A673 (cell line): ENCODE measurements at regions not wholly inside any gene's neighbourhood (a gene's known extent, or its start where the extent isn't known, plus 50 kb on each side); places are given as distances from the start of the nearest gene placed in this dataset.

Experiments used
- BruUV-seq: library from RNA; stranded (reverse); fragments of 400-500 nt; replicated peaks from 2 replicates; lab custom pipeline; 2021; lab: Mats Ljungman, UMichigan
- CTCF ChIA-PET: fragments of 300-600 bp; sonication (Branson Sonifier 250); formaldehyde crosslinking; loops from one replicate; lab custom pipeline; 2022; ENCODE audit warnings: antibody characterized with exemption; lab: Charles Lee
- POLR2A ChIA-PET: fragments of 300-600 bp; sonication (Branson Sonifier 250); formaldehyde crosslinking; loops from one replicate; lab custom pipeline; 2022; ENCODE audit warnings: antibody characterized with exemption; ENCODE audit not compliant: low non-redundant PET; lab: Charles Lee
- DNase-seq: peaks from one replicate; pipeline ENCODE4 v3.0.0-alpha.2; 2015; ENCODE audit warnings: low spot score
- H3K27ac ChIP-seq: fragments of 200-600 bp; sonication (generic); 2 replicates; pipeline ENCODE4 v1.5.1; 2016; ENCODE audit warnings: mixed run types, low read depth, mild to moderate bottlenecking, mixed read lengths, antibody characterized with exemption, low read length; ENCODE audit not compliant: poor library complexity, severe bottlenecking
- H3K27me3 ChIP-seq: fragments of 200-600 bp; sonication (generic); replicated peaks from 2 replicates; pipeline ENCODE4 v1.6.1; 2017; ENCODE audit warnings: mixed run types, low read depth, mild to moderate bottlenecking, mixed read lengths, antibody characterized with exemption, low read length; ENCODE audit not compliant: insufficient read depth, poor library complexity
- H3K36me3 ChIP-seq: fragments of 200-600 bp; sonication (generic); 2 replicates; pipeline ENCODE4 v1.6.1; 2016; ENCODE audit warnings: mixed run types, mild to moderate bottlenecking, mixed read lengths, antibody characterized with exemption, low read length; ENCODE audit not compliant: insufficient read depth, poor library complexity, severe bottlenecking
- H3K4me1 ChIP-seq: fragments of 200-600 bp; sonication (generic); 2 replicates; pipeline ENCODE4 v1.6.1; 2017; ENCODE audit warnings: mixed run types, mild to moderate bottlenecking, mixed read lengths, antibody characterized with exemption, low read length; ENCODE audit not compliant: insufficient read depth, poor library complexity, severe bottlenecking
- H3K4me3 ChIP-seq: fragments of 200-600 bp; sonication (generic); 2 replicates; pipeline ENCODE4 v1.5.1; 2016; ENCODE audit warnings: low read depth, mixed run types, mild to moderate bottlenecking, mixed read lengths, low read length; ENCODE audit not compliant: poor library complexity, severe bottlenecking
- H3K9me3 ChIP-seq: fragments of 200-600 bp; sonication (generic); 2 replicates; pipeline ENCODE4 v1.6.1; 2016; ENCODE audit warnings: mixed run types, low read depth, mild to moderate bottlenecking, mixed read lengths, antibody characterized with exemption, low read length; ENCODE audit not compliant: poor library complexity, severe bottlenecking
- EZH2 ChIP-seq: fragments of 200-600 bp; sonication (generic); IDR thresholded peaks from 2 replicates; pipeline ENCODE4 v1.6.1; 2017; ENCODE audit warnings: borderline replicate concordance, low read depth, mild to moderate bottlenecking, mixed read lengths, antibody characterized with exemption, low read length; ENCODE audit not compliant: poor library complexity, severe bottlenecking
- intact Hi-C: fragments of 100-400 bp; cut with micrococcal nuclease; formaldehyde crosslinking; loops from one replicate; pipeline ENCODE4 v1.10.0; 2022; ENCODE audit not compliant: unreplicated experiment
- TF ChIP-seq, protein P1 (sequence below): fragments of 300-800, 200-600 bp; sonication (generic); conservative IDR thresholded peaks from 2 replicates; pipeline ENCODE4 v1.5.1; 2017; ENCODE audit warnings: low read depth, mild to moderate bottlenecking, antibody characterized with exemption, low read length, moderate library complexity, mixed read lengths

DNA sequence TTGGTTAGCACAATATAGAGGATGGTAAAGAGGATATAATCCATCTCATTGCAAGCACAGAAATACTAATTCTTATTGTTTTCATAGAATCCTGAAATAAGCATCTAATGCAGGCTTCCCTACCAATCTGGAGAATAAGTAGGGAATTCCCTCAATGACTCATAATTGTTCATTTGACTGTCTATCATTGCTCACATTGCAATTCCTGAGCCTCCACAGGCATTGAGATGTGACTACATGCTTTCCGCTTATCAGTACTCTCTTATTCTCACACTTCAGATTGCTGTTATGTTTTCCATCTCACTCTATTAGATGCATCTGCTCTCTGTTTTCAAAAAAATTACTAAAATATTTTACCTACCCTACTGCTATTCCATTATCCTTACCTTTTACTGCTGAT is 216.2 kb upstream of the PRSS16 start:
- DNase-seq = no peak
- Histone ChIP-seq H3K4me3 (no peak overlapping the region), H3K4me1 (no peaks in the 10 kb centered on the region), H3K27me3 (peaks cover 3% of the 10 kb centered on the region), H3K9me3 (no peaks in the 10 kb centered on the region), H3K27ac (no peak overlapping the region), H3K36me3 (no peaks in the 10 kb centered on the region)
- no TSS peak for BruUV-seq
- TF ChIP-seq, protein P1, sequence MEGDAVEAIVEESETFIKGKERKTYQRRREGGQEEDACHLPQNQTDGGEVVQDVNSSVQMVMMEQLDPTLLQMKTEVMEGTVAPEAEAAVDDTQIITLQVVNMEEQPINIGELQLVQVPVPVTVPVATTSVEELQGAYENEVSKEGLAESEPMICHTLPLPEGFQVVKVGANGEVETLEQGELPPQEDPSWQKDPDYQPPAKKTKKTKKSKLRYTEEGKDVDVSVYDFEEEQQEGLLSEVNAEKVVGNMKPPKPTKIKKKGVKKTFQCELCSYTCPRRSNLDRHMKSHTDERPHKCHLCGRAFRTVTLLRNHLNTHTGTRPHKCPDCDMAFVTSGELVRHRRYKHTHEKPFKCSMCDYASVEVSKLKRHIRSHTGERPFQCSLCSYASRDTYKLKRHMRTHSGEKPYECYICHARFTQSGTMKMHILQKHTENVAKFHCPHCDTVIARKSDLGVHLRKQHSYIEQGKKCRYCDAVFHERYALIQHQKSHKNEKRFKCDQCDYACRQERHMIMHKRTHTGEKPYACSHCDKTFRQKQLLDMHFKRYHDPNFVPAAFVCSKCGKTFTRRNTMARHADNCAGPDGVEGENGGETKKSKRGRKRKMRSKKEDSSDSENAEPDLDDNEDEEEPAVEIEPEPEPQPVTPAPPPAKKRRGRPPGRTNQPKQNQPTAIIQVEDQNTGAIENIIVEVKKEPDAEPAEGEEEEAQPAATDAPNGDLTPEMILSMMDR = no peak
- TF ChIP-seq EZH2 = no peak
- intact Hi-C loops = no loop called here
- POLR2A ChIA-PET = no interaction called here
- CTCF ChIA-PET = no interaction called here

DNA sequence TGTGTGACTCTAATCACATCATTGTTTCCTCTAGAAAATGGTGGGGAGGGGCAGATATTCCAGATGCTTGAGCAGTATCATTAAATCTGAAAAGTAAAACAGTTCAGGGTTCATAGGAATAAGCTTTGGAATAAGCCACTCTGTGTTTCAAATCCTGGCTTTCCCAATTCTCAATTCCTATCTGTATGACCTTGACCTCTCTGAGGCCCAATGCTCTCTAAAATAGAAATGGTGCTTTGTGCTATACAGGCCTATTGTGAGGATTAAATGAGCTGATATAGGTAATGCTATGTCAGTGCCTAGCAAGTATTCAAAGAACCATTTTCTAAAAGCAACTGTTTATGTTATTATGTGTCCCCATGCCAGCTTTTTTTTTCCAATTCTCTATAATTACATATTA is 209.0 kb upstream of the PRSS16 start:
- Histone ChIP-seq H3K9me3 (no peaks in the 10 kb centered on the region), H3K27ac (no peak overlapping the region), H3K4me3 (no peak overlapping the region), H3K36me3 (no peaks in the 10 kb centered on the region), H3K4me1 (no peaks in the 10 kb centered on the region), H3K27me3 (no peaks in the 10 kb centered on the region)
- intact Hi-C loops = no loop called here
- no peak for DNase-seq
- CTCF ChIA-PET = no interaction called here
- POLR2A ChIA-PET = no interaction called here
- no TSS peak for BruUV-seq
- TF ChIP-seq EZH2 = no peak
- TF ChIP-seq, protein P1 = no peak

DNA sequence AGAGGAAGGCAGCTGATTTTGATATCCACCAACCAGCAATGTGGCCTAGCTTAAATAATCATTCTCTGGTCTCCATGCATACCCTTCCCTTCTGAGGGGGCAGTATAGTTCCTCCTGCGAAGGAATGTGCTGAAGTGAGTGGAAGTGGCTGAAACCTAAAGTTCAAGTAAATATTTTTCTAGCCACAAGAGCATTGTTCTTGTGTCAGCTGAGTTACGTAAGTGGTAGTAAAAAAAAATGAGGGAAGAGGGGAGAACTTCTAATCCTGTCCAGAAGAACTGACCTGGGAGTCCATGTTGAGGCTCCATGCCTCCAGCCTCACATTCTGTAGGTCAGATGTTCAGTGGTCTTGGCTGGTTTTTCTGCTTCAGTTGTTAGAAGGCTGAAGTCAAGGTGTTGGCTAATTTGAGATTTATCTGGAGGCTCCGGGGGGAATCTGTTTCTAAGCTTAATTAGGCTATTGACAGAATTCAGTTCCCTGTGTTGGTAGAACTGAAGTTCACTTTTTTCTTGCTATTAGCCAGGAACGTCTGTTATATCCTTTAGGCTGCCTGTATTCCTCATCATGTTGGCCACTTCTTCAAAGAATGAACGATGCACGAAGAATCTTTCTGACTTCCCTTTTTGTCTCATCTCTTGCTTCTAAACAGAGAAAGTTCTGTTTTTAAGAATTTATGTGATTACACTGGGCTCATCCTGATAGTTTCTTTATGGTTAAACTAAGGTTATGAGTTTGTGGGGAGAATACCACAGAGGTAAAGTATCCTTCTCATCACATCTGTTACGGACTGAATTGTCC is 207.1 kb upstream of the PRSS16 start:
- no TSS peak for BruUV-seq
- CTCF ChIA-PET = no interaction called here

More for the DNA sequence above, 207.1 kb upstream of the PRSS16 start:
- no peaks in the 10 kb centered on the region for H3K36me3 ChIP-seq
- no peak overlapping the region for H3K4me3 ChIP-seq
- POLR2A ChIA-PET = no interaction called here
- intact Hi-C loops = no loop called here
- H3K27ac ChIP-seq = no peak overlapping the region
- DNase-seq = no peak
- TF ChIP-seq, protein P1 = no peak
- no peak for TF ChIP-seq EZH2
- H3K27me3 ChIP-seq = no peaks in the 10 kb centered on the region
- H3K9me3 ChIP-seq = no peaks in the 10 kb centered on the region
- no peaks in the 10 kb centered on the region for H3K4me1 ChIP-seq
